B cell (primary cell): ENCODE measurements at regions not wholly inside any gene's neighbourhood (a gene's known extent, or its start where the extent isn't known, plus 50 kb on each side); places are given as distances from the start of the nearest gene placed in this dataset.

Experiments
- ATAC-seq: fragments of 200-7000 bp; cut with Tn5 transposase; one replicate; pipeline ENCODE4 v1.10.0; 2021; ENCODE audit warnings: low read depth, mild to moderate bottlenecking, moderate number of reproducible peaks, moderate library complexity
- CTCF ChIA-PET: fragments of 350-600 bp; sonication (Branson Sonifier 250); formaldehyde crosslinking; loops from one replicate; lab custom pipeline; 2021; ENCODE audit warnings: antibody characterized with exemption, inconsistent platforms; lab: Charles Lee
- POLR2A ChIA-PET: fragments of 350-600 bp; sonication (Branson Sonifier 250); formaldehyde crosslinking; loops from one replicate; lab custom pipeline; 2021; ENCODE audit warnings: antibody characterized with exemption; lab: Charles Lee
- DNase-seq: peaks from one replicate; pipeline ENCODE4 v3.0.0; 2013
- H2AFZ ChIP-seq: 2 replicates; pipeline ENCODE4 v1.6.1; 2012; ENCODE audit warnings: mild to moderate bottlenecking, low read depth, low read length; ENCODE audit not compliant: insufficient read depth, poor library complexity, severe bottlenecking
- H3K27ac ChIP-seq, 2 donors: 1 replicate in 1 of 2; 2 replicates in 1 of 2; pipeline ENCODE4 v1.5.1; 2012 to 2013; ENCODE audit warnings: low read length in 2 of 2, mild to moderate bottlenecking in 2 of 2, moderate library complexity in 1 of 2
- H3K27me3 ChIP-seq, 4 experiments: fragments of 200-600 bp in 1 of 4; sonication (generic) in 1 of 4; replicated peaks in 1 of 4; 1 replicate in 2 of 4; 2 replicates in 2 of 4; pipeline versions ENCODE4 v1.6.1 to v1.7.0; 2013 to 2016; ENCODE audit warnings: low read length in 3 of 4, mild to moderate bottlenecking in 2 of 4, mixed read lengths in 1 of 4, moderate library complexity in 1 of 4; ENCODE audit not compliant: insufficient read depth in 4 of 4, control insufficient read depth in 3 of 4; ENCODE audit errors: control extremely low read depth in 1 of 4
- H3K36me3 ChIP-seq, 2 experiments: replicated peaks in 1 of 2; 1 replicate in 1 of 2; 2 replicates in 1 of 2; pipeline versions ENCODE4 v1.6.1 to v1.7.1; 2013; ENCODE audit warnings: low read length in 1 of 2; ENCODE audit not compliant: insufficient read depth in 2 of 2, control insufficient read depth in 1 of 2; ENCODE audit errors: control extremely low read depth in 1 of 2, extremely low read depth in 1 of 2
- H3K4me1 ChIP-seq, 2 donors: fragments of 200-600 bp in 1 of 2; sonication (generic) in 1 of 2; 1 replicate in 1 of 2; 2 replicates in 1 of 2; pipeline versions ENCODE4 v1.5.1 to v1.6.1; 2013 to 2017; ENCODE audit warnings: low read length in 2 of 2; ENCODE audit not compliant: control insufficient read depth in 2 of 2, insufficient read depth in 2 of 2
- H3K4me2 ChIP-seq: replicated peaks from 2 replicates; pipeline ENCODE3; 2012; ENCODE audit warnings: mild to moderate bottlenecking, low read depth, low read length; ENCODE audit not compliant: poor library complexity, severe bottlenecking
- H3K4me3 ChIP-seq, 5 experiments: fragments of 200-600 bp in 1 of 5; sonication (generic) in 1 of 5; 1 replicate in 3 of 5; 2 replicates in 2 of 5; pipeline versions ENCODE4 v1.5.1 to v1.7.0; 2011 to 2016; ENCODE audit warnings: low read length in 4 of 5, mild to moderate bottlenecking in 4 of 5, low read depth in 2 of 5, control low read depth in 1 of 5, moderate library complexity in 1 of 5; ENCODE audit not compliant: insufficient read depth in 1 of 5; ENCODE audit errors: control extremely low read depth in 1 of 5, extremely low read depth in 1 of 5
- H3K79me2 ChIP-seq: fragments of 200-600 bp; sonication (generic); one replicate; pipeline ENCODE4 v1.6.0; 2016; ENCODE audit warnings: low read length; ENCODE audit not compliant: control insufficient read depth, insufficient read depth
- H3K9ac ChIP-seq: fragments of 200-600 bp; sonication (generic); 2 replicates; pipeline ENCODE4 v1.6.1; 2017; ENCODE audit warnings: mild to moderate bottlenecking, low read length, moderate library complexity
- H3K9me3 ChIP-seq, 3 donors: one replicate each; pipeline versions ENCODE4 v1.6.1 to v1.7.1; 2013; ENCODE audit warnings: low read length in 2 of 3; ENCODE audit not compliant: control insufficient read depth in 2 of 3, insufficient read depth in 1 of 3; ENCODE audit errors: control extremely low read depth in 1 of 3
- H4K20me1 ChIP-seq: 2 replicates; pipeline ENCODE4 v1.6.0; 2012; ENCODE audit warnings: mild to moderate bottlenecking, low read length; ENCODE audit not compliant: insufficient read depth, control insufficient read depth, poor library complexity, severe bottlenecking
- H3K27ac Mint-ChIP-seq: one replicate; pipeline ENCODE4 v1.8.0; 2021; ENCODE audit warnings: mixed read lengths
- H3K27me3 Mint-ChIP-seq: one replicate; pipeline ENCODE4 v1.8.0; 2021; ENCODE audit warnings: mixed read lengths
- H3K4me1 Mint-ChIP-seq: one replicate; pipeline ENCODE4 v1.8.0; 2021; ENCODE audit warnings: mixed read lengths
- H3K4me3 Mint-ChIP-seq: one replicate; pipeline ENCODE4 v1.8.0; 2021; ENCODE audit warnings: mixed read lengths
- H3K9me3 Mint-ChIP-seq: one replicate; pipeline ENCODE4 v1.8.0; 2022; ENCODE audit warnings: mixed read lengths; ENCODE audit not compliant: insufficient read depth
- CTCF ChIP-seq: fragments of 200-600 bp; IDR thresholded peaks from one replicate; pipeline ENCODE4 v1.8.0; 2022; ENCODE audit warnings: antibody characterized with exemption, mild to moderate bottlenecking
- EZH2 ChIP-seq: IDR thresholded peaks from 2 replicates; pipeline ENCODE4 v1.6.1; 2012; ENCODE audit warnings: borderline replicate concordance, low read depth, mild to moderate bottlenecking, moderate library complexity, low read length; ENCODE audit not compliant: insufficient read depth, poor library complexity, severe bottlenecking
- WGBS: methylation state at CpG from one replicate; pipeline ENCODE4 v1.1.5; 2013; ENCODE audit warnings: missing lambda C conversion rate; ENCODE audit not compliant: insufficient coverage; 5-methylcytosine and 5-hydroxymethylcytosine counted together
- intact Hi-C: fragments of 100-400 bp; cut with micrococcal nuclease; formaldehyde crosslinking; loops from one replicate; pipeline ENCODE4 v1.10.0; 2022

DNA sequence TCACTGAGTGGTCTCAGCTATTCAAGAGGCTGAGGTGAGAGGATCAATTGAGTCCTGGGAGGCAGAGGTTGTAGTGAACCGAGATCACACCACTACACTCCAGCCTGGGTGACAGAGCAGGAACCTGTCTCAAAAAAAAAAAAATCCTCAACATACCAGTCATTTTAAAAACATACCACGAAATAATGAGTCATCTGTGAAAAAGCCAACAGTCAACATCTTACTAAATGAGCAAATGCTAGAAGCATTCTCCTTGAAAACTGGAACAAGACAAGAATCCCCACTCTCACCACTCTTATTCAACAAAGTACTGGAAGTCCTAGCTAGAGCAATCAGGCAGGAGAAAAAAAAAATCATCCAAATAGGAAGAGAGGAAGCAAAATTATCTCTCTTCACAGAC is 104.0 kb upstream of the ARHGEF9 start:
- Histone ChIP-seq H3K36me3 (no peaks in the 10 kb centered on the region), H3K79me2 (no peaks in the 10 kb centered on the region), H3K4me3 (no peak overlapping the region), H3K9me3 (peaks cover 1 to 9% (median 7%) of the 10 kb centered on the region in 3 donors), H3K27me3 (no peaks in the 10 kb centered on the region), H4K20me1 (no peaks in the 10 kb centered on the region), H3K9ac (no peak overlapping the region), H3K4me1 (no peaks in the 10 kb centered on the region), H3K4me2 (no peak overlapping the region), H2AFZ (no peak overlapping the region), H3K27ac (no peak overlapping the region)
- Mint-ChIP-seq H3K4me3 (no peak overlapping the region), H3K9me3 (peaks cover 3% of the 10 kb centered on the region), H3K4me1 (no peaks in the 10 kb centered on the region), H3K27ac (no peak overlapping the region), H3K27me3 (no peaks in the 10 kb centered on the region)
- TF ChIP-seq EZH2 (no peak), CTCF (no peak)
- DNase-seq (no peak), ATAC-seq (no peak)
- ChIA-PET CTCF (no interaction called here), POLR2A (no interaction called here)
- no CpG with 5 or more reads among the region's 2 CpGs for WGBS
- intact Hi-C loops: no loop called here

DNA sequence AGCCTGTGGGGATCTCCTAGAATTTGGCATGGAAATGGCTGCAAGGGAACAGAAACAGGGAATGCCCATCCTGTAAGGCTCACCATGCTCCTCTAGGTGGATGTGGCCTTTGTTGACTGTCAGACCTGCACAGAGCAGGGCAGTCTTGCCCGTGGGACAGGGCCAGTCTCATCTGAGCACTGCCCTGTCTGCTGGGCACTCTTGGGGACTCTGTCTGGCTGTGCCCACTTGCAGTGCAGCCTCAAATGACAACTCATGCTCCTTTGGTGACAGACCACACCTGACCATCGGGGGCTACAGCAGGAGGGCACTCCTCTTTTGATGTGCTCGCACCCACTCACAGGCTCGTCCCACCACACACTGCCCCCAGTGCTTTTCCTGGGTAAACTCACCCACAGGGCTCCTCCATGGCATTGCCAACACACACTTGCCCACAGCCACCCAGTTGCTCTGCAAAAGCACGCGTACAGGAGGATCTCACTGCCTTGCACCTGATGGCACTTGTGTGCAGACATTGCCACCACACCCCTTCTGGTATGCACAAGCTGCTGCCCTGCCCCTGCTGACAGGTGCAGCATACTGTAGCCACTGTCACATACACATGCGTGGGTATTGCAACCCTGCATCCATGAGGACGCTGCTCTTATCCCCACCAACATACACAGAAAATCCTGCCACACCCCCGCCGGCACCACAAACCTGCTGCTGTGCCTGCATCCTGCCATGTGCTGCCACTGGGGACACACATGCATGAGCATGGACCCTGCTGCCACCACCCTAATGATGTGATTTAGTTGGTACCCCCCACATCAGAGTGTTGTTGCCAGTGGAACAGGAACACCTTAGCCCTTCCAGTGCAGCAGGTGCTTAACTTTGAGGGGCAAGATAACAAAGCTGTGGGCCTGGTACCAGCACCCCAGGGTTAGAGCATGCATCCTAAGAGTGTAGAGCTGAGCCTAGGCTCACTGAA is 100.1 kb upstream of the ARHGEF9 start:
- Histone ChIP-seq H3K4me1 (no peaks in the 10 kb centered on the region), H3K27me3 (no peaks in the 10 kb centered on the region), H3K9me3 (peaks cover 0 to 4% (median 0%) of the 10 kb centered on the region in 3 donors), H4K20me1 (no peaks in the 10 kb centered on the region), H3K4me2 (no peak overlapping the region), H3K27ac (no peak overlapping the region), H3K4me3 (no peak overlapping the region), H3K79me2 (no peaks in the 10 kb centered on the region), H3K9ac (no peak overlapping the region), H2AFZ (no peak overlapping the region), H3K36me3 (no peaks in the 10 kb centered on the region)
- no peak for TF ChIP-seq CTCF
- TF ChIP-seq EZH2: no peak
- 77% methylated on average over 8 of the region's 10 CpGs for WGBS
- ATAC-seq (no peak), DNase-seq (no peak)
- intact Hi-C loops: no loop called here
- Mint-ChIP-seq H3K27me3 (no peaks in the 10 kb centered on the region), H3K9me3 (no peaks in the 10 kb centered on the region), H3K4me1 (no peaks in the 10 kb centered on the region), H3K27ac (no peak overlapping the region), H3K4me3 (no peak overlapping the region)
- POLR2A ChIA-PET: no interaction called here
- CTCF ChIA-PET: no interaction called here
